CD4-positive, alpha-beta T cell treated with Interleukin-17A for 1 hour (primary cell): ENCODE measurements at regions not wholly inside any gene's neighbourhood (a gene's known extent, or its start where the extent isn't known, plus 50 kb on each side); places are given as distances from the start of the nearest gene placed in this dataset.
"Not testable (repeated sequence)": the region's sequence is repeated elsewhere in the genome, so short reads cannot be mapped to it uniquely, and the experiment has no call there.

Source experiments
- DNase-seq: peaks from one replicate; pipeline ENCODE4 v3.0.0-alpha.2; 2020

- DNase-seq: no peak
Measured at GRCh38 chr11:70551351-70552166, 153.2 kb downstream of the CTTN start.

- DNase-seq: no peak
Measured at GRCh38 chr11:70552167-70553150, 154.1 kb downstream of the CTTN start.

- no peak for DNase-seq
Measured at GRCh38 chr11:70555078-70555477, 156.7 kb downstream of the CTTN start.

- no peak for DNase-seq
Measured at GRCh38 chr11:70556884-70557741, 158.8 kb downstream of the CTTN start.

- no peak for DNase-seq
Measured at GRCh38 chr11:70557742-70558485, 159.6 kb downstream of the CTTN start.

- DNase-seq: no peak
Measured at GRCh38 chr11:70558681-70559080, 160.4 kb downstream of the CTTN start.

- DNase-seq: no peak
Measured at GRCh38 chr11:70559516-70559915, 161.2 kb downstream of the CTTN start.

- not testable (repeated sequence) for DNase-seq
Measured at GRCh38 chr11:70560621-70561020, 162.3 kb downstream of the CTTN start.

- no peak for DNase-seq
Measured at GRCh38 chr11:70566768-70567530, 168.6 kb downstream of the CTTN start.

- no peak for DNase-seq
Measured at GRCh38 chr11:70567680-70568034, 169.3 kb downstream of the CTTN start.

- DNase-seq: no peak
Measured at GRCh38 chr11:70568035-70568813, 169.9 kb downstream of the CTTN start.

- DNase-seq: no peak
Measured at GRCh38 chr11:70568814-70569617, 170.7 kb downstream of the CTTN start.

GRCh38 chr11:70569618-70569890 lies 171.2 kb downstream of the CTTN start:
- no peak for DNase-seq

GRCh38 chr11:70569996-70570692 lies 171.8 kb downstream of the CTTN start:
- DNase-seq: no peak

- no peak for DNase-seq
Measured at GRCh38 chr11:70570693-70571395, 172.5 kb downstream of the CTTN start.

GRCh38 chr11:70572974-70573260 lies 174.6 kb downstream of the CTTN start:
- no peak for DNase-seq

- DNase-seq: no peak
Measured at GRCh38 chr11:70573701-70574151, 175.4 kb downstream of the CTTN start.

- no peak for DNase-seq
Measured at GRCh38 chr11:70574725-70575347, 176.5 kb downstream of the CTTN start.
